ENCODE measurements at regions not wholly inside any gene's neighbourhood (a gene's known extent, or its start where the extent isn't known, plus 50 kb on each side); places are given as distances from the start of the nearest gene placed in this dataset.

- no peak overlapping the region for H3K4me3 ChIP-seq (replicated peaks in 1 of 3; ENCODE audit: low read depth in 2 of 3, low read length in 3 of 3)
- no peak for DNase-seq
- Mint-ChIP-seq H3K9me3 (no peaks in the 10 kb centered on the region), H3K4me3 (no peak overlapping the region), H3K27me3 (ENCODE audit: low read depth in 3 of 3) (no peaks in the 10 kb centered on the region), H3K36me3 (peaks cover 51 to 54% of the 10 kb centered on the region in 2 donors), H3K4me1 (no peaks in the 10 kb centered on the region), H3K27ac (no peak overlapping the region)
- no peaks in the 10 kb centered on the region for H3K27me3 ChIP-seq (ENCODE audit: control insufficient read depth in 2 of 2, insufficient read depth in 2 of 2, low read length in 2 of 2)
- no peak overlapping the region for H3K27ac ChIP-seq (ENCODE audit: low read depth in 1 of 2, low read length in 2 of 2)
- no peak for TF ChIP-seq CTCF (IDR thresholded peaks at IDR 0.05)
- H3K9ac ChIP-seq (ENCODE audit: insufficient read depth, low read length, poor library complexity, severe bottlenecking): no peak overlapping the region
- no peak overlapping the region for H3K4me2 ChIP-seq (replicated peaks; ENCODE audit: extremely low read depth, low read length, poor library complexity, severe bottlenecking)
- H3K4me1 ChIP-seq (ENCODE audit: control insufficient read depth in 1 of 2, insufficient read depth in 2 of 2, low read length in 2 of 2): no peaks in the 10 kb centered on the region
- WGBS (ENCODE audit: insufficient coverage): 100% methylated on average over 1 of the region's 3 CpGs
- H4K20me1 ChIP-seq (ENCODE audit: insufficient read depth, low read length): no peaks in the 10 kb centered on the region
- peaks cover 10 to 86% of the 10 kb centered on the region in 2 donors for H3K36me3 ChIP-seq (replicated peaks in 1 of 2; ENCODE audit: control insufficient read depth in 1 of 2, insufficient read depth in 2 of 2, low read length in 2 of 2)
- H2AFZ ChIP-seq (ENCODE audit: insufficient read depth, low read depth, low read length, poor library complexity, severe bottlenecking): no peak overlapping the region
- intact Hi-C loops (cut with micrococcal nuclease): no loop called here
- H3K79me2 ChIP-seq (ENCODE audit: insufficient read depth, low read length): no peaks in the 10 kb centered on the region
- no peaks in the 10 kb centered on the region for H3K9me3 ChIP-seq (replicated peaks in 1 of 2; ENCODE audit: control insufficient read depth in 1 of 2, insufficient read depth in 1 of 2, low read length in 2 of 2)
Measured at GRCh38 chr15:52626671-52627369, 52.4 kb downstream of the ATOSA start.

GRCh38 chr15:52624262-52624661, 54.9 kb downstream of the ATOSA start:
- no peaks in the 10 kb centered on the region for H4K20me1 ChIP-seq (ENCODE audit: insufficient read depth, low read length)
- TF ChIP-seq CTCF (IDR thresholded peaks at IDR 0.05): no peak
- no peak overlapping the region for H3K27ac ChIP-seq (ENCODE audit: low read depth in 1 of 2, low read length in 2 of 2)
- DNase-seq: no peak
- H3K4me3 ChIP-seq (replicated peaks in 1 of 3; ENCODE audit: low read depth in 2 of 3, low read length in 3 of 3): no peak overlapping the region
- no peaks in the 10 kb centered on the region for H3K79me2 ChIP-seq (ENCODE audit: insufficient read depth, low read length)
- H3K9ac ChIP-seq (ENCODE audit: insufficient read depth, low read length, poor library complexity, severe bottlenecking): no peak overlapping the region
- Mint-ChIP-seq H3K36me3 (peaks cover 55 to 65% of the 10 kb centered on the region in 2 donors), H3K4me1 (no peaks in the 10 kb centered on the region), H3K9me3 (no peaks in the 10 kb centered on the region), H3K27ac (no peak overlapping the region), H3K27me3 (ENCODE audit: low read depth in 3 of 3) (no peaks in the 10 kb centered on the region), H3K4me3 (no peak overlapping the region)
- no peaks in the 10 kb centered on the region for H3K9me3 ChIP-seq (replicated peaks in 1 of 2; ENCODE audit: control insufficient read depth in 1 of 2, insufficient read depth in 1 of 2, low read length in 2 of 2)
- peaks cover 14 to 86% of the 10 kb centered on the region in 2 donors for H3K36me3 ChIP-seq (replicated peaks in 1 of 2; ENCODE audit: control insufficient read depth in 1 of 2, insufficient read depth in 2 of 2, low read length in 2 of 2)
- WGBS (ENCODE audit: insufficient coverage): no CpG with 5 or more reads among the region's 1 CpG
- no peak overlapping the region for H3K4me2 ChIP-seq (replicated peaks; ENCODE audit: extremely low read depth, low read length, poor library complexity, severe bottlenecking)
- no peak overlapping the region for H2AFZ ChIP-seq (ENCODE audit: insufficient read depth, low read depth, low read length, poor library complexity, severe bottlenecking)
- intact Hi-C loops (cut with micrococcal nuclease): no loop called here
- no peaks in the 10 kb centered on the region for H3K27me3 ChIP-seq (ENCODE audit: control insufficient read depth in 2 of 2, insufficient read depth in 2 of 2, low read length in 2 of 2)
- no peaks in the 10 kb centered on the region for H3K4me1 ChIP-seq (ENCODE audit: control insufficient read depth in 1 of 2, insufficient read depth in 2 of 2, low read length in 2 of 2)

Data from CD14-positive monocyte (primary cell).